Ectodermal cell (in vitro differentiated cells): ENCODE measurements at regions not wholly inside any gene's neighbourhood (a gene's known extent, or its start where the extent isn't known, plus 50 kb on each side); places are given as distances from the start of the nearest gene placed in this dataset.

Experiments used
- H3K27ac ChIP-seq: 2 replicates; pipeline ENCODE4 v1.7.0; 2013; ENCODE audit warnings: mild to moderate bottlenecking, low read depth, low read length; ENCODE audit not compliant: insufficient read depth, poor library complexity, severe bottlenecking
- H3K27me3 ChIP-seq: 2 replicates; pipeline ENCODE4 v1.7.0; 2013; ENCODE audit warnings: mild to moderate bottlenecking, low read length; ENCODE audit not compliant: insufficient read depth, control insufficient read depth, poor library complexity, severe bottlenecking
- H3K36me3 ChIP-seq: one replicate; pipeline ENCODE4 v1.7.0; 2013; ENCODE audit warnings: low read length; ENCODE audit not compliant: control insufficient read depth, insufficient read depth
- H3K4me1 ChIP-seq: one replicate; pipeline ENCODE4 v1.7.0; 2013; ENCODE audit warnings: low read length; ENCODE audit not compliant: control insufficient read depth, insufficient read depth
- H3K4me3 ChIP-seq: 2 replicates; pipeline ENCODE4 v1.7.0; 2013; ENCODE audit warnings: low read depth, low read length, control low read depth; ENCODE audit not compliant: insufficient read depth
- H3K9me3 ChIP-seq: 2 replicates; pipeline ENCODE4 v1.7.0; 2013; ENCODE audit warnings: mild to moderate bottlenecking, low read length, moderate library complexity; ENCODE audit not compliant: control insufficient read depth
- WGBS, 2 experiments: methylation state at CpG; one replicate each; pipeline ENCODE4 v1.1.7; 2013; ENCODE audit warnings: missing lambda C conversion rate in 2 of 2; 5-methylcytosine and 5-hydroxymethylcytosine counted together

GRCh38 chr1:163668472-163668871 is 346.7 kb downstream of the NUF2 start:
- Histone ChIP-seq H3K4me3 (no peak overlapping the region), H3K36me3 (no peaks in the 10 kb centered on the region), H3K4me1 (no peaks in the 10 kb centered on the region), H3K9me3 (no peaks in the 10 kb centered on the region), H3K27ac (no peak overlapping the region), H3K27me3 (no peaks in the 10 kb centered on the region)
- 87 to 93% methylated on average over 2 of the region's 2 CpGs for WGBS, 2 experiments

GRCh38 chr1:163670989-163671757 is 349.4 kb downstream of the NUF2 start:
- WGBS, 2 experiments: 93% methylated on average over 4 of the region's 4 CpGs
- H3K4me3 ChIP-seq: no peak overlapping the region
- H3K9me3 ChIP-seq: no peaks in the 10 kb centered on the region
- no peaks in the 10 kb centered on the region for H3K27me3 ChIP-seq
- no peak overlapping the region for H3K27ac ChIP-seq
- no peaks in the 10 kb centered on the region for H3K36me3 ChIP-seq
- H3K4me1 ChIP-seq: no peaks in the 10 kb centered on the region

- Histone ChIP-seq H3K4me3 (no peak overlapping the region), H3K27ac (no peak overlapping the region)
- WGBS, 2 experiments: 96 to 97% methylated on average over 9 of the region's 9 CpGs
Measured at GRCh38 chr1:163672976-163673758, 351.4 kb downstream of the NUF2 start.

GRCh38 chr1:163673759-163674151 is 352.0 kb downstream of the NUF2 start:
- Histone ChIP-seq H3K27ac (no peak overlapping the region), H3K9me3 (no peaks in the 10 kb centered on the region), H3K4me1 (no peaks in the 10 kb centered on the region), H3K36me3 (no peaks in the 10 kb centered on the region), H3K4me3 (no peak overlapping the region), H3K27me3 (no peaks in the 10 kb centered on the region)
- WGBS, 2 experiments: 88 to 91% methylated on average over 8 of the region's 8 CpGs

More at GRCh38 chr1:163672976-163673758, 351.4 kb downstream of the NUF2 start:
- Histone ChIP-seq H3K9me3 (no peaks in the 10 kb centered on the region), H3K27me3 (no peaks in the 10 kb centered on the region), H3K36me3 (no peaks in the 10 kb centered on the region), H3K4me1 (no peaks in the 10 kb centered on the region)

GRCh38 chr1:163674236-163674635 is 352.5 kb downstream of the NUF2 start:
- H3K27ac ChIP-seq: no peak overlapping the region
- H3K4me1 ChIP-seq: no peaks in the 10 kb centered on the region
- H3K36me3 ChIP-seq: no peaks in the 10 kb centered on the region
- no peaks in the 10 kb centered on the region for H3K9me3 ChIP-seq
- H3K27me3 ChIP-seq: no peaks in the 10 kb centered on the region
- no peak overlapping the region for H3K4me3 ChIP-seq
- WGBS, 2 experiments: 94 to 100% methylated on average over 1 of the region's 1 CpG

- no peaks in the 10 kb centered on the region for H3K9me3 ChIP-seq
- no peaks in the 10 kb centered on the region for H3K36me3 ChIP-seq
- WGBS, 2 experiments: 80 to 100% methylated on average over 1 of the region's 1 CpG
- H3K27me3 ChIP-seq: no peaks in the 10 kb centered on the region
- H3K4me3 ChIP-seq: no peak overlapping the region
- H3K4me1 ChIP-seq: no peaks in the 10 kb centered on the region
- no peak overlapping the region for H3K27ac ChIP-seq
Measured at GRCh38 chr1:163684785-163685184, 363.0 kb downstream of the NUF2 start.

- WGBS, 2 experiments: 88 to 92% methylated on average over 14 of the region's 14 CpGs
Measured at GRCh38 chr1:163692266-163692665, 370.5 kb downstream of the NUF2 start.

GRCh38 chr1:163697137-163697536 is 375.4 kb downstream of the NUF2 start:
- no peaks in the 10 kb centered on the region for H3K36me3 ChIP-seq
- no peaks in the 10 kb centered on the region for H3K4me1 ChIP-seq
- no peak overlapping the region for H3K27ac ChIP-seq
- no peaks in the 10 kb centered on the region for H3K27me3 ChIP-seq
- WGBS, 2 experiments: 65 to 76% methylated on average over 2 of the region's 2 CpGs
- no peaks in the 10 kb centered on the region for H3K9me3 ChIP-seq
- H3K4me3 ChIP-seq: no peak overlapping the region

More at GRCh38 chr1:163692266-163692665, 370.5 kb downstream of the NUF2 start:
- Histone ChIP-seq H3K27me3 (no peaks in the 10 kb centered on the region), H3K4me1 (no peaks in the 10 kb centered on the region), H3K36me3 (no peaks in the 10 kb centered on the region), H3K4me3 (no peak overlapping the region), H3K9me3 (no peaks in the 10 kb centered on the region), H3K27ac (no peak overlapping the region)

GRCh38 chr1:163701783-163702374 is 380.1 kb downstream of the NUF2 start:
- Histone ChIP-seq H3K36me3 (no peaks in the 10 kb centered on the region), H3K4me3 (no peak overlapping the region), H3K4me1 (no peaks in the 10 kb centered on the region), H3K27me3 (no peaks in the 10 kb centered on the region), H3K27ac (no peak overlapping the region), H3K9me3 (no peaks in the 10 kb centered on the region)
- WGBS, 2 experiments: 88% methylated on average over 1 of the region's 1 CpG; no CpG with 5 or more reads in 1 of the 2 experiments

- no peaks in the 10 kb centered on the region for H3K36me3 ChIP-seq
- no peak overlapping the region for H3K27ac ChIP-seq
- WGBS, 2 experiments: 100% methylated on average over 1 of the region's 1 CpG; no CpG with 5 or more reads in 1 of the 2 experiments
- no peaks in the 10 kb centered on the region for H3K27me3 ChIP-seq
- H3K4me3 ChIP-seq: no peak overlapping the region
- no peaks in the 10 kb centered on the region for H3K4me1 ChIP-seq
- H3K9me3 ChIP-seq: no peaks in the 10 kb centered on the region
Measured at GRCh38 chr1:163703794-163704193, 382.0 kb downstream of the NUF2 start.
